Osteocyte (in vitro differentiated cells): ENCODE measurements at regions not wholly inside any gene's neighbourhood (a gene's known extent, or its start where the extent isn't known, plus 50 kb on each side); places are given as distances from the start of the nearest gene placed in this dataset.
"Not testable (repeated sequence)": the region's sequence is repeated elsewhere in the genome, so short reads cannot be mapped to it uniquely, and the experiment has no call there.

ENCODE experiments used
- DNase-seq: peaks from one replicate; pipeline ENCODE4 v3.0.0; 2021; ENCODE audit warnings: mixed read lengths; ENCODE audit not compliant: unreplicated experiment; ENCODE audit errors: extremely low spot score
- H3K27ac Mint-ChIP-seq: one replicate; pipeline ENCODE4 v1.8.0; 2021; ENCODE audit warnings: mild to moderate bottlenecking, mixed read lengths; ENCODE audit not compliant: unreplicated experiment
- H3K27me3 Mint-ChIP-seq: one replicate; pipeline ENCODE4 v1.8.0; 2021; ENCODE audit warnings: mixed read lengths; ENCODE audit not compliant: unreplicated experiment
- H3K36me3 Mint-ChIP-seq: one replicate; pipeline ENCODE4 v1.8.0; 2021; ENCODE audit warnings: mixed read lengths; ENCODE audit not compliant: unreplicated experiment
- H3K4me1 Mint-ChIP-seq: one replicate; pipeline ENCODE4 v1.8.0; 2021; ENCODE audit warnings: mixed read lengths; ENCODE audit not compliant: unreplicated experiment
- H3K4me3 Mint-ChIP-seq: one replicate; pipeline ENCODE4 v1.8.0; 2021; ENCODE audit warnings: mild to moderate bottlenecking, moderate library complexity, mixed read lengths; ENCODE audit not compliant: unreplicated experiment
- H3K9me3 Mint-ChIP-seq: one replicate; pipeline ENCODE4 v1.8.0; 2021; ENCODE audit warnings: mixed read lengths; ENCODE audit not compliant: unreplicated experiment
- TF ChIP-seq, protein P1 (sequence below): fragments of 200-600 bp; sonication (generic); IDR thresholded peaks from 2 replicates; pipeline ENCODE4 v1.5.0; 2021; ENCODE audit warnings: antibody characterized with exemption, mild to moderate bottlenecking, moderate library complexity

DNA sequence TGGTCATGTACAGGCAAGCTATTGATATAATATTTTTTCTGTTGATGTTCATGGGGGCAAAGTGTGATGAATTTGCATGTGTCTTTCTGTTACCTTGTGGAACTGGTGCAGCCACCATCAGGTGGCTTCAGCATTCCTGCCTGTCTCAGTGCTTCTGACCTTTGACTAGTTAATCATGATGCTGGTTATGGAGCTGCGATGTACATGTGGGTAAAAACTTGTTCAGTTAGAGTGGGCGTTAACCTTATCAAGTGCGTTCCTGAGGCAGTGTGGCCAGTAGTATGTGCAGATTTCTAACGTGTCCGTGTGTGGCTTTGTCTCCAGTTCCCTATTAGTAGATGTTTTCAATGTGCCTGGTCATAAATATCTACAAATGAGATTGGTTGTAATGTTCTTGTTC, 127.4 kb upstream of the ZSWIM2 start:
- Mint-ChIP-seq H3K27ac (no peak overlapping the region), H3K27me3 (no peaks in the 10 kb centered on the region), H3K36me3 (no peaks in the 10 kb centered on the region), H3K4me1 (no peaks in the 10 kb centered on the region), H3K4me3 (no peak overlapping the region), H3K9me3 (no peaks in the 10 kb centered on the region)
- TF ChIP-seq, protein P1, sequence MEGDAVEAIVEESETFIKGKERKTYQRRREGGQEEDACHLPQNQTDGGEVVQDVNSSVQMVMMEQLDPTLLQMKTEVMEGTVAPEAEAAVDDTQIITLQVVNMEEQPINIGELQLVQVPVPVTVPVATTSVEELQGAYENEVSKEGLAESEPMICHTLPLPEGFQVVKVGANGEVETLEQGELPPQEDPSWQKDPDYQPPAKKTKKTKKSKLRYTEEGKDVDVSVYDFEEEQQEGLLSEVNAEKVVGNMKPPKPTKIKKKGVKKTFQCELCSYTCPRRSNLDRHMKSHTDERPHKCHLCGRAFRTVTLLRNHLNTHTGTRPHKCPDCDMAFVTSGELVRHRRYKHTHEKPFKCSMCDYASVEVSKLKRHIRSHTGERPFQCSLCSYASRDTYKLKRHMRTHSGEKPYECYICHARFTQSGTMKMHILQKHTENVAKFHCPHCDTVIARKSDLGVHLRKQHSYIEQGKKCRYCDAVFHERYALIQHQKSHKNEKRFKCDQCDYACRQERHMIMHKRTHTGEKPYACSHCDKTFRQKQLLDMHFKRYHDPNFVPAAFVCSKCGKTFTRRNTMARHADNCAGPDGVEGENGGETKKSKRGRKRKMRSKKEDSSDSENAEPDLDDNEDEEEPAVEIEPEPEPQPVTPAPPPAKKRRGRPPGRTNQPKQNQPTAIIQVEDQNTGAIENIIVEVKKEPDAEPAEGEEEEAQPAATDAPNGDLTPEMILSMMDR: no peak
- peak; percentile 23 for DNase-seq

DNA sequence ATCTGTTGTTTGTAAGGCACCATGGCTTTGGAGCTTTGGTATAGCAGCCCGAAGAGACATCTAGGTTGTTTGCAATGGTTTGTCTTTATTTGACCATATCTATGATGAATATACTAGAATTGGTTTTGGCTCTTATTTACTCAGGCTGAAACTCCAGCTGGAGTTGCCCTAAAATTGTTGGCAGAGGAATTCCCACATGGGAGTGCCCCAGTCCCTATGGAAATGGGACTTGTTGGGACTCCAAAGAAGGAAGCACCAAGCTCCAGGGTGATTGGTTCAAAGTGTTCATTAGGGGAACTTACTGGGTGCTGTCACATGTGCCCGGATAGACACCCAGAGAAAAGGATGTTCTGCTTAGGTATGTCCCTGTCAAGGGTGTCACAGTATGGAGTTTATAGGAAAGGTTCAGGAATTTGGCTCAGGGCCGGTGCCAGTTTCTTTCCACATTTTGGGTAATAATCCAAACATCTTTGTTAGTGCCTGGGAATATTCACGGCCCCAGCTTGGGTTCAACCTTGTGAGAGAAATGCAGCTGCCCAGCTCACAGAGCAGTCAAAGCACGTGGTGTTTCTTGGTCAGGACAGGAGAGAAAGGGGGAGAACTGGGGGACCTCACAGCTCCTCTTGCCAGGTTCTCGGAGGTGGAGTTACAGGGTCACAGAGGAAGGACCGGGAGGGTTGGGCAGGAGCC, 123.5 kb upstream of the ZSWIM2 start:
- no peaks in the 10 kb centered on the region for H3K4me1 Mint-ChIP-seq
- TF ChIP-seq, protein P1: no peak
- H3K27me3 Mint-ChIP-seq: peaks cover 4% of the 10 kb centered on the region
- no peaks in the 10 kb centered on the region for H3K9me3 Mint-ChIP-seq
- peak; percentile 72 for DNase-seq
- no peak overlapping the region for H3K27ac Mint-ChIP-seq
- no peaks in the 10 kb centered on the region for H3K36me3 Mint-ChIP-seq
- H3K4me3 Mint-ChIP-seq: no peak overlapping the region

DNA sequence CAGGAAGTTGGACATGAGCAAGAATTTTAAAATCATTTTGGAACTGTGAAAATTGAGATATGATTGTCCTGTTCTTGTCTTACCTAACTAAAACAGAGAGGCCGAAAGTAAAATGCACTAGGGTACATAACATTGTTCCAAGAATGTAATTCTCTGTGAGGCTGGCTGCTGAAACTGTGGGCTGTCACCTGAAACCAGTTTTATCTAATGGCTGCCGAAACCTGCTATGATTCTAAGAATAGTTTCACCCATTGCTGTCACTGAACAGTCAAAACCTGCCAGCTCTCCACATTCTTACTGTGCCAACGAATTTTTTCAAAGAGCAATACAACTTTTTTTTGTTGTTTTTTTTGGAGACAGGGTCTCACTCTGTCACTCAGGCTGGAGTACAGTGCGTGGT, 119.3 kb upstream of the ZSWIM2 start:
- H3K9me3 Mint-ChIP-seq: no peaks in the 10 kb centered on the region
- TF ChIP-seq, protein P1: no peak

DNA sequence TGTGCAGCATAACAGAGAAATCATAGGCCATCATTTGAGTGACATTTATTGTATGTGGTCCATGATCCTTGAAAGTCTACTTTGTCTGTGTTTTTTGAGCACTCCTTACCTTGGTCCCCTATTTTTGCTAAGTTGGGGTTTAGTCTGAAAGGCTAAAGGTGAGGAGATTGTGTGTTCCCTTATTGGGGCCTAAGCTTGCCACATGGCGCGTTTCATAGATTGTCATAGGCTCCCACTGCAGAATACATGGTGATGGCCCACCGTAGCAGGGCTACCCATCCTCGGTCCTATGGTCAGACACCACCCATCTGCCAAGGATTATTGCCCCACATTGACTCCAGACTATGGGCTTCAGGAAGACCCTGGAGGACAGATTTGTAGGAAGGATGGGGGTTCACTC, 117.0 kb upstream of the ZSWIM2 start:
- Mint-ChIP-seq H3K27me3 (peaks cover 4% of the 10 kb centered on the region), H3K27ac (no peak overlapping the region), H3K4me1 (no peaks in the 10 kb centered on the region), H3K9me3 (no peaks in the 10 kb centered on the region), H3K4me3 (no peak overlapping the region), H3K36me3 (no peaks in the 10 kb centered on the region)
- DNase-seq: no peak
- TF ChIP-seq, protein P1: no peak

More for the DNA sequence above, 119.3 kb upstream of the ZSWIM2 start:
- no peak overlapping the region for H3K4me3 Mint-ChIP-seq
- no peak overlapping the region for H3K27ac Mint-ChIP-seq
- H3K4me1 Mint-ChIP-seq: no peaks in the 10 kb centered on the region
- peaks cover 4% of the 10 kb centered on the region for H3K27me3 Mint-ChIP-seq
- no peaks in the 10 kb centered on the region for H3K36me3 Mint-ChIP-seq
- no peak for DNase-seq

DNA sequence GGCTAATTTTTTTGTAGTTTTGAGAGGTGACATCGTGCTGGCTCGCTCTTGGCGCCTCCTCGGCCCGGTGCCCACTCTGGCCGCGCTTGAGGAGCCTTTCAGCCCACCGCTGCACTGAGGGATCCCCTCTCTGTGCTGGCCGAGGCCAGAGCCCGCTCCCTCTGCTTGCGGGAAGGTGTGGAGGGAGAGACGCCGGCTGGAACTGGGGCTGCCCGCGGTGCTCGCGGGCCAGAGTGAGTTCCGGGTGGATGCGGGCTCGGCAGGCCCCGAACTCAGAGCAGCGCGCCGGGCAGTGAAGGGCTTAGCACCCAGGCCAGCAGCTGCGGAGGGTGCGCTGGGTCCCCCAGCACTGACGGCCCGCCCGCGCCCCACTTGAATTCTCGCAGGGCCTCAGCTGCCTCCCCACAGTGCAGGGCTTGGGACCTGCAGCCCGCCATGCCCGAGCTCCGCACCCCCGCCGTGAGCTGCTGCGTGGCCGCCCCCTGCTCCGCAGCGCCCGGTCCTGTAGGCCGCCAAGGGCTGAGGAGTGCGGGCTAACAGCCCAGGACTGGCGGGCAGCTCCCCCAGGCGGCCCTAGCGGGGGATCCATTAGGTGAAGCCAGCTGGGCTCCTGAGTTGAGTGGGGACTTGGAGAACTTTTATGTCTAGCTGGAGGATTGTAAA, 113.2 kb upstream of the ZSWIM2 start:
- H3K9me3 Mint-ChIP-seq: no peaks in the 10 kb centered on the region
- no peaks in the 10 kb centered on the region for H3K27me3 Mint-ChIP-seq
- H3K27ac Mint-ChIP-seq: no peak overlapping the region
- H3K36me3 Mint-ChIP-seq: no peaks in the 10 kb centered on the region
- DNase-seq: no peak
- no peaks in the 10 kb centered on the region for H3K4me1 Mint-ChIP-seq
- no peak overlapping the region for H3K4me3 Mint-ChIP-seq
- TF ChIP-seq, protein P1: no peak

DNA sequence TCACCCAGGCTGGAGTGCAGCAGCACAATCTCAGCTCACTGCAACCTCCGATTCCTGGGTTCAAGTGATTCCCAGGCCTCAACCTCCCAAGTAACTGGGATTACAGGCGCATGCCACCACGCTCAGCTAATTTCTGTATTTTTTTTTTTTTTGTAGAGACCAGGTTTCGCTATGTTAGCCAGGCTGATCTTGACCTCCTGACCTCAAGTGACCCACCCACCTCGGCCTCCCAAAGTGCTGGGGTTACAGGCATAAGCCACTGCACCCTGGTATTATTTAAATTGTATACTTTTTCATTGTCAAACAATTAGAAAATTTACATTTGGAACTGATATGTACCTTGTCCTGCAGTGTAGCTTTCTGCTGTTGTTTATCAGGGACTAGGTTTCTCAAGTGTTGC, 111.3 kb upstream of the ZSWIM2 start:
- H3K9me3 Mint-ChIP-seq, H3K4me3 Mint-ChIP-seq, H3K27me3 Mint-ChIP-seq, H3K36me3 Mint-ChIP-seq, H3K4me1 Mint-ChIP-seq, H3K27ac Mint-ChIP-seq: not testable (repeated sequence)
- peak; percentile 62 for DNase-seq
